ENCODE measurements at regions not wholly inside any gene's neighbourhood (a gene's known extent, or its start where the extent isn't known, plus 50 kb on each side); places are given as distances from the start of the nearest gene placed in this dataset.

DNA sequence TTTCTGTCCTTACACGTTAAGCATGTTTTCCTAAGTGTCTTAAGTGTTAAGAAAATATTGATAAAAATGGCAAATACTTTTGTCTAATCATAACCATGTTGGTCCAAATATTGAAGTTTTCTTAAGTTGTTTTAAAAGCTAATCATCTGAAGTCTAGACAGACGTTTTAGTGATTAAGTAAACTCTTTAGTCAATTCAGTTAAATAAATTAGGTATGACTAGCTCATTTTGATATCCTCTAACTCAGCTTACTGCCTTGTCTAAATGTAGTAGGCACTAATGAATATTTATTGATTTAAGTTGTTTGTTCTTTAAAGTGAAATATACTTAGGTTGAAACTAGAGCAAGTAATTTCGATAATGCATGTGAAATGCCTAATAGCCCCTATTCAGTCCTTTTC is 471.8 kb upstream of the CHST9 start:
- no peak for TF ChIP-seq CTCF (IDR thresholded peaks at IDR 0.05)
- no peak for TF ChIP-seq POLR2AphosphoS5 (IDR thresholded peaks at IDR 0.05; ENCODE audit: low read depth, low read length)
- no peak for TF ChIP-seq TCF7L2 (IDR thresholded peaks at IDR 0.05; ENCODE audit: low read depth, low read length)
- no peak for TF ChIP-seq REST (IDR thresholded peaks at IDR 0.05; ENCODE audit: insufficient read depth in 1 of 2, low read depth in 2 of 2, low read length in 1 of 2)

Measured in Panc1 (cell line).